Fibroblast of villous mesenchyme (primary cell): ENCODE measurements at regions not wholly inside any gene's neighbourhood (a gene's known extent, or its start where the extent isn't known, plus 50 kb on each side); places are given as distances from the start of the nearest gene placed in this dataset.

ENCODE experiments used
- DNase-seq: peaks from one replicate; pipeline ENCODE4 v3.0.0-alpha.2; 2010; ENCODE audit warnings: low read depth
- H3K4me3 ChIP-seq: 2 replicates; pipeline ENCODE4 v1.5.1; 2011; ENCODE audit warnings: low read depth, mild to moderate bottlenecking, low read length
- CTCF ChIP-seq: IDR thresholded peaks from 2 replicates; pipeline ENCODE4 v1.5.1; 2012; ENCODE audit warnings: low read depth, mild to moderate bottlenecking, low read length; ENCODE audit not compliant: insufficient read depth

- H3K4me3 ChIP-seq, result no peak overlapping the region
- no peak for DNase-seq
- no peak for TF ChIP-seq CTCF
These were observed 137.6 kb downstream of the MRPL14 start for GRCh38 chr6:43989581-43990146.

GRCh38 chr6:43988801-43989200 lies 138.5 kb downstream of the MRPL14 start:
- DNase-seq, result no peak
- TF ChIP-seq CTCF, result no peak
- H3K4me3 ChIP-seq, result no peak overlapping the region

GRCh38 chr6:43987838-43988439 lies 139.3 kb downstream of the MRPL14 start:
- TF ChIP-seq CTCF, result no peak
- no peak for DNase-seq
- no peak overlapping the region for H3K4me3 ChIP-seq

GRCh38 chr6:43986177-43986825 lies 141.0 kb downstream of the MRPL14 start:
- DNase-seq, result no peak
- TF ChIP-seq CTCF, result no peak
- no peak overlapping the region for H3K4me3 ChIP-seq

GRCh38 chr6:43985329-43985728 lies 141.9 kb downstream of the MRPL14 start:
- TF ChIP-seq CTCF, result no peak
- H3K4me3 ChIP-seq, result no peak overlapping the region
- no peak for DNase-seq

GRCh38 chr6:43984442-43985321 lies 142.6 kb downstream of the MRPL14 start:
- no peak for TF ChIP-seq CTCF
- peak; percentile 71 for DNase-seq
- H3K4me3 ChIP-seq, result no peak overlapping the region
